Stomach smooth muscle (tissue), 2 donors: ENCODE measurements at regions not wholly inside any gene's neighbourhood (a gene's known extent, or its start where the extent isn't known, plus 50 kb on each side); places are given as distances from the start of the nearest gene placed in this dataset.
"Not testable (repeated sequence)": the region's sequence is repeated elsewhere in the genome, so short reads cannot be mapped to it uniquely, and the experiment has no call there.

ENCODE experiments used
- H3K27ac ChIP-seq: one replicate; pipeline ENCODE4 v1.7.0; 2013; ENCODE audit warnings: mild to moderate bottlenecking, low read length, inconsistent platforms
- H3K27me3 ChIP-seq, 2 donors: one replicate each; pipeline ENCODE4 v1.7.0; 2013; ENCODE audit warnings: low read length in 2 of 2; ENCODE audit not compliant: insufficient read depth in 2 of 2, control insufficient read depth in 1 of 2
- H3K36me3 ChIP-seq, 2 donors: one replicate each; pipeline ENCODE4 v1.7.0; 2013; ENCODE audit warnings: low read length in 2 of 2; ENCODE audit not compliant: control insufficient read depth in 2 of 2, insufficient read depth in 2 of 2
- H3K4me1 ChIP-seq: one replicate; pipeline ENCODE4 v1.7.0; 2013; ENCODE audit warnings: low read length; ENCODE audit not compliant: control insufficient read depth, insufficient read depth
- H3K4me3 ChIP-seq, 2 donors: one replicate each; pipeline ENCODE4 v1.7.0; 2013; ENCODE audit warnings: low read length in 2 of 2
- H3K9ac ChIP-seq, 2 donors: one replicate each; pipeline ENCODE4 v1.7.0; 2013; ENCODE audit warnings: low read length in 2 of 2, mild to moderate bottlenecking in 1 of 2
- H3K9me3 ChIP-seq, 2 donors: one replicate each; pipeline ENCODE4 v1.7.0; 2013; ENCODE audit warnings: low read length in 2 of 2; ENCODE audit not compliant: control insufficient read depth in 2 of 2
- donor health status: healthy.
- donor health status: Pancreatic carcinoma.

- Histone ChIP-seq H3K27me3 (no peaks in the 10 kb centered on the region), H3K4me3 (no peak overlapping the region), H3K9ac (no peak overlapping the region), H3K36me3 (no peaks in the 10 kb centered on the region), H3K9me3 (no peaks in the 10 kb centered on the region), H3K4me1 (no peaks in the 10 kb centered on the region), H3K27ac (no peak overlapping the region)
These were observed 591.7 kb downstream of the ZEB2 start for GRCh38 chr2:143928184-143928583.

GRCh38 chr2:143926736-143927135 lies 593.2 kb downstream of the ZEB2 start:
- H3K27ac ChIP-seq, result no peak overlapping the region
- H3K36me3 ChIP-seq, result no peaks in the 10 kb centered on the region
- no peaks in the 10 kb centered on the region for H3K9me3 ChIP-seq
- no peaks in the 10 kb centered on the region for H3K27me3 ChIP-seq
- no peak overlapping the region for H3K4me3 ChIP-seq
- no peaks in the 10 kb centered on the region for H3K4me1 ChIP-seq
- no peak overlapping the region for H3K9ac ChIP-seq

- H3K27me3 ChIP-seq, result not testable (repeated sequence)
These were observed 597.6 kb downstream of the ZEB2 start for GRCh38 chr2:143922261-143922830.

GRCh38 chr2:143918465-143918989 lies 601.4 kb downstream of the ZEB2 start:
- no peaks in the 10 kb centered on the region for H3K27me3 ChIP-seq
- H3K36me3 ChIP-seq, result no peaks in the 10 kb centered on the region
- H3K9me3 ChIP-seq, result peaks cover 6 to 11% of the 10 kb centered on the region in 2 donors
- no peak overlapping the region for H3K9ac ChIP-seq
- no peak overlapping the region for H3K27ac ChIP-seq
- H3K4me3 ChIP-seq, result no peak overlapping the region
- no peaks in the 10 kb centered on the region for H3K4me1 ChIP-seq

More at GRCh38 chr2:143922261-143922830, 597.6 kb downstream of the ZEB2 start:
- H3K4me1 ChIP-seq, H3K36me3 ChIP-seq, H3K4me3 ChIP-seq, H3K9ac ChIP-seq, H3K27ac ChIP-seq, H3K9me3 ChIP-seq: not testable (repeated sequence)

GRCh38 chr2:143916781-143917180 lies 603.1 kb downstream of the ZEB2 start:
- no peaks in the 10 kb centered on the region for H3K36me3 ChIP-seq
- H3K27me3 ChIP-seq, result no peaks in the 10 kb centered on the region
- no peak overlapping the region for H3K9ac ChIP-seq
- H3K4me3 ChIP-seq, result no peak overlapping the region
- H3K4me1 ChIP-seq, result no peaks in the 10 kb centered on the region
- H3K9me3 ChIP-seq, result peaks cover 6 to 11% of the 10 kb centered on the region in 2 donors
- H3K27ac ChIP-seq, result no peak overlapping the region

- Histone ChIP-seq H3K36me3 (no peaks in the 10 kb centered on the region), H3K9ac (no peak overlapping the region), H3K4me3 (no peak overlapping the region), H3K4me1 (no peaks in the 10 kb centered on the region), H3K27me3 (no peaks in the 10 kb centered on the region), H3K27ac (no peak overlapping the region), H3K9me3 (peaks cover 0 to 4% of the 10 kb centered on the region in 2 donors)
These were observed 610.2 kb downstream of the ZEB2 start for GRCh38 chr2:143909577-143910353.

GRCh38 chr2:143908843-143909242 lies 611.1 kb downstream of the ZEB2 start:
- Histone ChIP-seq H3K4me3 (no peak overlapping the region), H3K4me1 (no peaks in the 10 kb centered on the region), H3K9ac (no peak overlapping the region), H3K9me3 (no peaks in the 10 kb centered on the region), H3K36me3 (no peaks in the 10 kb centered on the region), H3K27me3 (no peaks in the 10 kb centered on the region), H3K27ac (no peak overlapping the region)

- Histone ChIP-seq H3K9me3 (no peaks in the 10 kb centered on the region), H3K9ac (no peak overlapping the region), H3K36me3 (no peaks in the 10 kb centered on the region), H3K4me3 (no peak overlapping the region), H3K27ac (no peak overlapping the region), H3K27me3 (no peaks in the 10 kb centered on the region), H3K4me1 (no peaks in the 10 kb centered on the region)
These were observed 612.1 kb downstream of the ZEB2 start for GRCh38 chr2:143907801-143908200.

- Histone ChIP-seq H3K36me3 (no peaks in the 10 kb centered on the region), H3K9me3 (no peaks in the 10 kb centered on the region), H3K27ac (no peak overlapping the region), H3K27me3 (no peaks in the 10 kb centered on the region), H3K4me3 (no peak overlapping the region), H3K9ac (no peak overlapping the region), H3K4me1 (no peaks in the 10 kb centered on the region)
These were observed 613.1 kb downstream of the ZEB2 start for GRCh38 chr2:143906850-143907249.

- Histone ChIP-seq H3K9ac (no peak overlapping the region), H3K36me3 (no peaks in the 10 kb centered on the region), H3K27me3 (no peaks in the 10 kb centered on the region), H3K4me3 (no peak overlapping the region), H3K27ac (no peak overlapping the region), H3K9me3 (no peaks in the 10 kb centered on the region), H3K4me1 (no peaks in the 10 kb centered on the region)
These were observed 614.3 kb downstream of the ZEB2 start for GRCh38 chr2:143905587-143905986.
